ENCODE measurements at regions not wholly inside any gene's neighbourhood (a gene's known extent, or its start where the extent isn't known, plus 50 kb on each side); places are given as distances from the start of the nearest gene placed in this dataset.
"Not testable (repeated sequence)": the region's sequence is repeated elsewhere in the genome, so short reads cannot be mapped to it uniquely, and the experiment has no call there.

GRCh38 chr5:98209418-98209817, 564.0 kb upstream of the RGMB start:
- no peaks in the 10 kb centered on the region for H3K36me3 ChIP-seq (ENCODE audit: control insufficient read depth, insufficient read depth, low read length)
- H3K4me3 ChIP-seq (ENCODE audit: low read length), result no peak overlapping the region
- H3K27ac ChIP-seq (ENCODE audit: low read depth, low read length), result no peak overlapping the region
- H3K9ac ChIP-seq (ENCODE audit: low read length), result no peak overlapping the region
- H3K4me1 ChIP-seq (ENCODE audit: control insufficient read depth, insufficient read depth, low read length), result no peaks in the 10 kb centered on the region
- H3K27me3 ChIP-seq (ENCODE audit: control insufficient read depth, insufficient read depth, low read length), result no peaks in the 10 kb centered on the region

- Histone ChIP-seq H3K4me3 (ENCODE audit: low read length) (no peak overlapping the region), H3K36me3 (ENCODE audit: control insufficient read depth, insufficient read depth, low read length) (no peaks in the 10 kb centered on the region)
These were observed 559.0 kb upstream of the RGMB start for GRCh38 chr5:98214240-98215051.

DNA sequence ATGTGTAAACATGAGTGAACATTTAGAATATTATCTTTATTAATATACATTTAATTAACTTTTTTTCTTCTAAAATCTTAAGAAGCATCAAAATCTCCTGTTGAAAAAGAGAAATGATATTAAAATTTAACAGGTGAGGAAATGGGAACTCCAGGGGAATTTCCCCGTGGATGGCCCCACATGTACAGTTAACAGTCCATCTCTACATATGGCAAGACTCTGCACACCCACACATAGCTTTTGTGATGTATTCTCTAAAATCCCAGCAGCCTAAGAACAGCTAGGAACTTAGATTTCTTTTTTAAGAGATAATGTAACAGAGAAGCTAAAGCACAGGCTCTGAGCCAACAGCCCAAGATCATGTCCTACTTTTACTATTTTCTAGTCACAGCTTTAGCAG, 556.3 kb upstream of the RGMB start:
- Histone ChIP-seq H3K4me3 (ENCODE audit: low read length) (no peak overlapping the region), H3K36me3 (ENCODE audit: control insufficient read depth, insufficient read depth, low read length) (no peaks in the 10 kb centered on the region), H3K27ac (ENCODE audit: low read depth, low read length) (no peak overlapping the region), H3K9ac (ENCODE audit: low read length) (no peak overlapping the region), H3K27me3 (ENCODE audit: control insufficient read depth, insufficient read depth, low read length) (no peaks in the 10 kb centered on the region), H3K4me1 (ENCODE audit: control insufficient read depth, insufficient read depth, low read length) (no peaks in the 10 kb centered on the region)

More at GRCh38 chr5:98214240-98215051, 559.0 kb upstream of the RGMB start:
- no peak overlapping the region for H3K9ac ChIP-seq (ENCODE audit: low read length)
- H3K4me1 ChIP-seq (ENCODE audit: control insufficient read depth, insufficient read depth, low read length), result no peaks in the 10 kb centered on the region
- no peak overlapping the region for H3K27ac ChIP-seq (ENCODE audit: low read depth, low read length)
- no peaks in the 10 kb centered on the region for H3K27me3 ChIP-seq (ENCODE audit: control insufficient read depth, insufficient read depth, low read length)

- H3K4me1 ChIP-seq (ENCODE audit: control insufficient read depth, insufficient read depth, low read length), result no peaks in the 10 kb centered on the region
- H3K27me3 ChIP-seq (ENCODE audit: control insufficient read depth, insufficient read depth, low read length), result no peaks in the 10 kb centered on the region
- H3K9ac ChIP-seq (ENCODE audit: low read length), result no peak overlapping the region
- H3K27ac ChIP-seq (ENCODE audit: low read depth, low read length), result no peak overlapping the region
- H3K36me3 ChIP-seq (ENCODE audit: control insufficient read depth, insufficient read depth, low read length), result no peaks in the 10 kb centered on the region
- no peak overlapping the region for H3K4me3 ChIP-seq (ENCODE audit: low read length)
These were observed 554.6 kb upstream of the RGMB start for GRCh38 chr5:98218838-98219237.

DNA sequence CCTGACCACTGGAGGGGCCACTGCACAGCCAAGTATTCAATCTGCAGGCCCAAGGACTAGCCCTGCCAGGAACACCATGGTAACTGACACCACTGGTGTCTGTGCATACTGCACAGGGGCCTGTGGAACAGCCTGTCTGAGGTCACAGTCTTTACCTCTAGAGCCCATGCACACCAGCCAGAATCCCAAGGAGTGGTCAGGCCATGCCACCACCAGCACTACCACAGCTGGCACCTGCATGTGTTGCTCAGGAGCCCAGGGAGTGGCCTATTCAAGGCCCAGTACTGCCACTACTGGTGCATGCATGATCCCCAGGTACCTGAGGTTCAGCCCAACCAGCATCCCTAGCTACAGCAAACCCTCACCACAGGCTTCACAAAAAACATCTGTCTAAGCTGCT, 546.0 kb upstream of the RGMB start:
- Histone ChIP-seq H3K36me3 (ENCODE audit: control insufficient read depth, insufficient read depth, low read length) (no peaks in the 10 kb centered on the region), H3K4me3 (ENCODE audit: low read length) (no peak overlapping the region), H3K4me1 (ENCODE audit: control insufficient read depth, insufficient read depth, low read length) (no peaks in the 10 kb centered on the region), H3K27ac (ENCODE audit: low read depth, low read length) (no peak overlapping the region), H3K27me3 (ENCODE audit: control insufficient read depth, insufficient read depth, low read length) (no peaks in the 10 kb centered on the region), H3K9ac (ENCODE audit: low read length) (no peak overlapping the region)

- no peak overlapping the region for H3K27ac ChIP-seq (ENCODE audit: low read depth, low read length)
- no peaks in the 10 kb centered on the region for H3K27me3 ChIP-seq (ENCODE audit: control insufficient read depth, insufficient read depth, low read length)
- no peak overlapping the region for H3K9ac ChIP-seq (ENCODE audit: low read length)
- no peaks in the 10 kb centered on the region for H3K4me1 ChIP-seq (ENCODE audit: control insufficient read depth, insufficient read depth, low read length)
- no peaks in the 10 kb centered on the region for H3K36me3 ChIP-seq (ENCODE audit: control insufficient read depth, insufficient read depth, low read length)
- H3K4me3 ChIP-seq (ENCODE audit: low read length), result no peak overlapping the region
These were observed 542.4 kb upstream of the RGMB start for GRCh38 chr5:98231089-98231488.

DNA sequence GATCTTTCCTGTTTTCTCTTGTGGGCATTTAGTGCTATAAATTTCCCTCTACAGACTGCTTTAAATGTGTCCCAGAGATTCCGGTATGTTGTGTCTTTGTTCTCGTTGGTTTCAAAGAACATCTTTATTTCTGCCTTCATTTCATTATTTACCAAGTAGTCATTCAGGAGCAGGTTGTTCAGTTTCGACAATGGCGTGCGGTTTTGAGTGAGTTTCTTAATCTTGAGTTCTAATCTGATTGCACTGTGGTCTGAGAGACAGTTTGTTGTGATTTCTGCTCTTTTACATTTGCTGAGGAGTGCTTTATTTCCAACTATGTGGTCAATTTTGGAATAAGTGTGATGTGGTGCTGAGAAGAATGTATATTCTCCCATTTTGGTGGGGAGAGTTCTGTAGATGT, 535.7 kb upstream of the RGMB start:
- not testable (repeated sequence) for H3K4me3 ChIP-seq (ENCODE audit: low read length); H3K9ac ChIP-seq (ENCODE audit: low read length); H3K36me3 ChIP-seq (ENCODE audit: control insufficient read depth, insufficient read depth, low read length); H3K27me3 ChIP-seq (ENCODE audit: control insufficient read depth, insufficient read depth, low read length); H3K27ac ChIP-seq (ENCODE audit: low read depth, low read length); H3K4me1 ChIP-seq (ENCODE audit: control insufficient read depth, insufficient read depth, low read length)

DNA sequence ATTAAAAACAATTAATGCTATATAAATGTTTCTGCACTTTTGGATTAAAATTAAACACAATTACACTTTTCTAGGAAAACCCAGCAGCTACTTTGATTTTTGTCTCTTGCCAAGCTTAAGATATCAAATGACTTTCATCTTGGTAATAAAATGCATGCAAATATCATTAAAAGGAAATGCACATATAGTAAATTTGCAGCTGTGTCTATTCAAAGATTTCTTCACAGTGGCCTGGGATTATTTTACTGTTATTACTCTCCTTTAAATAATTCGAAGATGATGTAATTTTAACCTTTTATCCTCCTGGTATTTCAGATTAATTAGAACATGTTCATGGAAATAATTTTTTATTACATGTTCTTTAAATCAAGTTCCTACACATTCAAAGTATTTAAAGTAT, 529.5 kb upstream of the RGMB start:
- H3K27me3 ChIP-seq (ENCODE audit: control insufficient read depth, insufficient read depth, low read length), result no peaks in the 10 kb centered on the region
- H3K4me1 ChIP-seq (ENCODE audit: control insufficient read depth, insufficient read depth, low read length), result no peaks in the 10 kb centered on the region
- H3K36me3 ChIP-seq (ENCODE audit: control insufficient read depth, insufficient read depth, low read length), result no peaks in the 10 kb centered on the region
- H3K27ac ChIP-seq (ENCODE audit: low read depth, low read length), result no peak overlapping the region
- H3K4me3 ChIP-seq (ENCODE audit: low read length), result no peak overlapping the region
- no peak overlapping the region for H3K9ac ChIP-seq (ENCODE audit: low read length)

- H3K9ac ChIP-seq (ENCODE audit: low read length), result no peak overlapping the region
- H3K36me3 ChIP-seq (ENCODE audit: control insufficient read depth, insufficient read depth, low read length), result no peaks in the 10 kb centered on the region
- H3K4me1 ChIP-seq (ENCODE audit: control insufficient read depth, insufficient read depth, low read length), result no peaks in the 10 kb centered on the region
- no peak overlapping the region for H3K4me3 ChIP-seq (ENCODE audit: low read length)
- H3K27ac ChIP-seq (ENCODE audit: low read depth, low read length), result no peak overlapping the region
- no peaks in the 10 kb centered on the region for H3K27me3 ChIP-seq (ENCODE audit: control insufficient read depth, insufficient read depth, low read length)
These were observed 524.5 kb upstream of the RGMB start for GRCh38 chr5:98248949-98249348.

- Histone ChIP-seq H3K27me3 (ENCODE audit: control insufficient read depth, insufficient read depth, low read length) (no peaks in the 10 kb centered on the region), H3K4me3 (ENCODE audit: low read length) (no peak overlapping the region), H3K4me1 (ENCODE audit: control insufficient read depth, insufficient read depth, low read length) (no peaks in the 10 kb centered on the region), H3K27ac (ENCODE audit: low read depth, low read length) (no peak overlapping the region), H3K9ac (ENCODE audit: low read length) (no peak overlapping the region), H3K36me3 (ENCODE audit: control insufficient read depth, insufficient read depth, low read length) (no peaks in the 10 kb centered on the region)
These were observed 514.5 kb upstream of the RGMB start for GRCh38 chr5:98258939-98259338.

GRCh38 chr5:98259595-98259994, 513.9 kb upstream of the RGMB start:
- no peaks in the 10 kb centered on the region for H3K36me3 ChIP-seq (ENCODE audit: control insufficient read depth, insufficient read depth, low read length)
- no peak overlapping the region for H3K27ac ChIP-seq (ENCODE audit: low read depth, low read length)

GRCh38 chr5:98263084-98263483, 510.4 kb upstream of the RGMB start:
- Histone ChIP-seq H3K4me1 (ENCODE audit: control insufficient read depth, insufficient read depth, low read length) (no peaks in the 10 kb centered on the region), H3K27ac (ENCODE audit: low read depth, low read length) (no peak overlapping the region), H3K4me3 (ENCODE audit: low read length) (no peak overlapping the region), H3K36me3 (ENCODE audit: control insufficient read depth, insufficient read depth, low read length) (no peaks in the 10 kb centered on the region), H3K27me3 (ENCODE audit: control insufficient read depth, insufficient read depth, low read length) (no peaks in the 10 kb centered on the region), H3K9ac (ENCODE audit: low read length) (no peak overlapping the region)

More at GRCh38 chr5:98259595-98259994, 513.9 kb upstream of the RGMB start:
- Histone ChIP-seq H3K9ac (ENCODE audit: low read length) (no peak overlapping the region), H3K27me3 (ENCODE audit: control insufficient read depth, insufficient read depth, low read length) (no peaks in the 10 kb centered on the region), H3K4me1 (ENCODE audit: control insufficient read depth, insufficient read depth, low read length) (no peaks in the 10 kb centered on the region), H3K4me3 (ENCODE audit: low read length) (no peak overlapping the region)

- H3K36me3 ChIP-seq (ENCODE audit: control insufficient read depth, insufficient read depth, low read length), result no peaks in the 10 kb centered on the region
- H3K9ac ChIP-seq (ENCODE audit: low read length), result no peak overlapping the region
- H3K4me3 ChIP-seq (ENCODE audit: low read length), result no peak overlapping the region
- no peaks in the 10 kb centered on the region for H3K4me1 ChIP-seq (ENCODE audit: control insufficient read depth, insufficient read depth, low read length)
- H3K27ac ChIP-seq (ENCODE audit: low read depth, low read length), result no peak overlapping the region
- H3K27me3 ChIP-seq (ENCODE audit: control insufficient read depth, insufficient read depth, low read length), result no peaks in the 10 kb centered on the region
These were observed 505.2 kb upstream of the RGMB start for GRCh38 chr5:98268162-98268860.
